GM19351 (cell line): ENCODE measurements at regions not wholly inside any gene's neighbourhood (a gene's known extent, or its start where the extent isn't known, plus 50 kb on each side); places are given as distances from the start of the nearest gene placed in this dataset.
"Not testable (repeated sequence)": the region's sequence is repeated elsewhere in the genome, so short reads cannot be mapped to it uniquely, and the experiment has no call there.

Experiments
- ATAC-seq: cut with Tn5 transposase; IDR thresholded peaks from one replicate; pipeline ENCODE4 v1.9.1; 2021; ENCODE audit warnings: mild to moderate bottlenecking, moderate library complexity; ENCODE audit not compliant: unreplicated experiment

DNA sequence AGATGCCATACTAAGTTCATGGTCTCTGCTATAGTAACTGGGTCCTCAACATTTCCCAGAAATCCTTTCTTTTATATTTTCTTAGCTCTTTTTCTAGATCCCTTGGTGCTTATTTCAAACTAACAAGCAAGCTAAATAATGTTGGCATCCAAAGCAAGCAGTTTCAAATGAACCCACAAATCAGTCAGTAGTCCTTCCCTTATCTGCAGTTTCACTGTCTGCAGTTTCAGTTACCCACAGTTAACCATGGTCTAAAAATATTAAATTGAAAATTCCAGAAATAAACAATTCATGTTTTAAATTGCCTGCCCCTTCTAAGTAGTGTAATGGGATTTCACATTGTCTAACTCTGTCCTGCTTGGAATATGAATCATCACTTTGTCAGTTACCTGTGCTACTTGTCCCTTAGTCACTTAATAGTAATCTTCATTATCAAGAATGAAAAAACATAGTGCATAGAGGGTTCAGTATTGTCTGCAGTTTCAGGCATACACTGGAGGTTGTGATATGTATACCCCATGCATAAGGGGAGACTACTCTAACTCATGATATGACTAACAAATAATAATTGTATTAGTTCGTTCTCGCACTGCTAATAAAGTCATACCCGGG, 633.7 kb downstream of the MECOM start:
- ATAC-seq, result no peak

- ATAC-seq, result no peak
Observed at GRCh38 chr3:169028716-169029115, 634.8 kb downstream of the MECOM start.

- ATAC-seq, result no peak
Observed at GRCh38 chr3:169026543-169027182, 636.8 kb downstream of the MECOM start.

DNA sequence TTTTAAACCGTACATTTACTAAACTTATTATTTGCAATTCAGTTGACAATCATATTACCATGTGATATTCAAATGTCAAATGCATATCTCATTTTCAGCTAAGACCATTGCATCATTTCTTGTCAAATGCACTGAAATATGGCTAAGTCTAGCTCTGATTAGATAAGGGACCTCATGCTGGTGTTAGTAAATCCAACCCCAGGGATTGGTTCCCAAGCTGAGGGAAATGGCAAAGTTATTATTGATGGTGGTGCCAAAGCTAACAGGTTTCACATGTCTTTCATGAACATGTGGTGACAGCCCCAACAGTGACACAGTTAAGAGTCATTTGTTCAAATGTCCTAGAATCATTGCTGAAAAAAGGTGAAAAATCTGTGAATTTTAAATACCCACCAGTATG, 641.1 kb downstream of the MECOM start:
- ATAC-seq, result no peak

DNA sequence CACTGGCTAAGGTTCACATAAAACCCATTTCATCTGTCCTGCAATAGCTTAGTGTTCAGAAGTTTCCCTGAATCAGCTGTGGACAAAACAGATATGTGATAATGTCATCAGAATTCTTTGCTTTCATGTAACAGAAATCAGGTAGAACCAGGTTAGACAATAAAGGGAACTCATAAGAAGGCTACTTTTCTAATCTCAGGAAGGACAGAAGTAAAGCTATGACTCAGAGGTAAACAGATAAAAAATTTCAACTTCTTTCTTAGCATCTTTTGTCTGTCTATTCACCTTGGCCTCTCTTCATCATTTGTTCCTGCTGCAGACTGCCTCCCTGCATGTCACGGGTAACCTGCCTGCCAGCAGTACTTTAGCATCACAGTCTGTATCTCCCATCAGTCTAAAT, 643.1 kb downstream of the MECOM start:
- ATAC-seq, result no peak

DNA sequence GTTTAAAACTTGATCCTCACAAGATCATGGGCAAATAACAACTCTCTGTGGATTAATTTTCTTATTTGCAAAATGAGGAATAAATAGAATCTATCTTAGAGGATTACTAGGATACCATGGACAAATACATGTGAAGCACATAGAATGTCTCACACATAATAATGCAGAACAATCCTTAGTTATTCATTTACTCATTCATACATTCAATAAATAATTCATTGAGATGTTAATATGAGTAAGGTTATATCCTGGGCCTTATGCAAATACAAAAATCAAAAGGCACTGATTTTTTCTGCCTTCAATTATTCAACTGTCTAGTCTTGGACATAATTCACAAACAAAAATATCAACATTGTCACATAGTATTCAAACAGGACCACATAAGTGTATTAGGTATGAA, 654.1 kb downstream of the MECOM start:
- ATAC-seq, result no peak

DNA sequence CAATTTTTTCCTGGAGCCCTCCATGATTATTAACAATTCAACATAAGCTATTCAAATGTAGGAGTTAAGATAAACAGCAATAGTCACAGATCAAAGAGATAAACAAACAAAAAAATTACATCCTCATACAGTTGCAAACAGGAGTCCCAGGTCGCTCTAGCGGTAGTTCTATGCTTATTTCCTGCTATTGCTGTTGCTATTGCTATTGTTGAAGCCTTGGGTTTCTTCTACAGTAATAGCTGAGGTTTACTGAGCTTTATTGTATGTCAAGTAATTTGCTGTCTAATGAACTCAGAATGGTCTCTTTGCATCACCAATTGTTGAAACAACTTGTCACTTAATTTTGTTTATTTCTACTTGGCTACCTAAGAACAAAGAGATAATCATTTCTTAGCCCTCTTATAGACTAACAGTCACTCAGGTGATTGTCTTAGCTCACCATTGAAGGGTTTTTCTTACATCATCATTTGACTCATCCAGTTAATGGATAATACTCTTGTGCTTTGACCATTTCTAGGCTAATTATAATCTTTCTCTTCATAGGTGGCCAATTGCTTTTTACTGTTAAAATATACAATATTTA, 654.6 kb downstream of the MECOM start:
- ATAC-seq, result no peak

DNA sequence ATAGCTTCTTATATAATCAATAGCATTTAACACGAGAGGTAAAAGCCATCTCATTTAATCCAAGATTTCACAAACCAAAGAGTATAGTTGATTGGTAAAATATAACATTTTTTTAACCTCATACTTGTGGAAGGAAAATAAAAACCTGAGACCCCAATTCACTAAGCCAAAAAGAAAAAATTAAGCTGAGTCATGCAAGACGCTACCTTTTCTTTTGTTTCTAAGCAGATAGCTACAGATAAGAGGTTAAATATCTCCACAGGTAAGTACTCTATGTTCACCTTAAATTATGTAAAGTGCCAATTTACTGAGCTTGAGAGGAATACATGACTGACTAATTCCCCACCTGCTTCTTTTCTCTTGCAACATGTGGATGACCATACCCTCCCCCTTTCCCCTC, 656.4 kb downstream of the MECOM start:
- no peak for ATAC-seq

DNA sequence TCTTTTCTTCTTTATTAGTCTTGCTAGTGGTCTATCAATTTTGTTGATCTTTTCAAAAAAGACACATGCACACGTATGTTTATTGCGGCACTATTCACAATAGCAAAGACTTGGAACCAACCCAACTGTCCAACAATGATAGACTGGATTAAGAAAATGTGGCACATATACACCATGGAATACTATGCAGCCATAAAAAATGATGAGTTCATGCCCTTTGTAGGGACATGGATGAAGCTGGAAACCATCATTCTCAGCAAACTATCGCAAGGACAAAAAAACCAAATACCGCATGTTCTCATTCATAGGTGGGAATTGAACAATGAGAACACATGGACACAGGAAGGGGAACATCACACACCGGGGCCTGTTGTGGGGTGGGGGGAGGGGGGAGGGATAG, 657.1 kb downstream of the MECOM start:
- not testable (repeated sequence) for ATAC-seq

DNA sequence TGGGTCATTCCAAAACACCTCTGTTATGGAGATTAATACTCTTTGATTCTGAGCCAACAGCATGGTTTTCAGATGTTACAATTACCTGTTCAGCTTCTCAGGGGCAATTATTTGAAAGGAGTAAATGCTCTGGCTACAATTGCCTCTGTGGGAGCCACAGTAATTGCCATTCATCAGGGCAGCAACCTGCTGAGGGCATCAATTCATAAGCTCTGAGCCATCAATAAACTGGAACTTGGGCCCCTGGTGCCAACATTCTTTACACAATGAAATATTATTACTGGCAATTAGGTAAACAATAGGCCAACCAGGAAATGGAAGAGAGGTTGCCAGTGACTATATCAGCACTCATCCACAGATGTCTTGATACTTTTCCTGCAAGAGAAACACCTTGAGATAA, 660.8 kb downstream of the MECOM start:
- ATAC-seq, result no peak

- no peak for ATAC-seq
Observed at GRCh38 chr3:168998792-168999191, 664.7 kb downstream of the MECOM start.

- ATAC-seq, result no peak
Observed at GRCh38 chr3:168997488-168997887, 666.0 kb downstream of the MECOM start.

GRCh38 chr3:168996622-168997021, 666.9 kb downstream of the MECOM start:
- ATAC-seq, result no peak

DNA sequence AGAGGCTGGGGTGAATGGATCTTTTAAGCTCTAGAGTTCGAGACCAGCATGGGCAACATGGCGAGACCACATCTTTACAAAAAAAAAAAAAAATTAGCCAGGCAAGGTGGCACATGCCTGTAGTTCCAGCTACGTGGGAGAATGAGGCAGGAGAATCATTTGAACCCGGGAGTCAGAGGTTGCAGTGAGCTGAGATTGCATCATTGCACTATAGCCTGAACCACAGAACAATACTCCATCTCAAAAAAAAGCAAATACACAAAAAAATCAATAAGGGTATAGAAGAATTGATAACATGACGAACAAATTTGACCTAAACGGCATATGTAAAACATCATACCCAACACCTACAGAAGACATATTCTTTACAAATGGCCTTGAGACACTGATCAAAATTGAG, 668.4 kb downstream of the MECOM start:
- no peak for ATAC-seq

DNA sequence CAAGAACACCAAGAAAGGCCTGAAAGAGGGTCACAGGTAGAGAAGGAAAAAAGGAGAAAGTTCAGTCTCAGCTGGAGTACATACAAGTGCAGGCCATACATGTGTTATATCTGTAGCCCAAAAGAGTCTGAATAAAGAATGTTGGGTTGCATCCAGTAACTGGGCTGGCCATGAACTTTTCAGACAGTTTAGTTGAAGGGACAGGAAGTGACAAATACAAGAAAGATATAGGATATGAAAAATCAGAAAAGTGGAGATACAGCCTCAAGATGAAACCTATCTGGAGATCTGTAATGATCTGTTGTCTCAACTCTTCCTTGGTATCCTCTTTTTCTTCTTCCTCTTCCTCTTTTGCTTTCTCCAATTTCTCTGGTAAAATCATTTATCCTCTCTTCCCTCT, 671.7 kb downstream of the MECOM start:
- ATAC-seq, result no peak

GRCh38 chr3:168990621-168991020, 672.9 kb downstream of the MECOM start:
- ATAC-seq, result no peak

DNA sequence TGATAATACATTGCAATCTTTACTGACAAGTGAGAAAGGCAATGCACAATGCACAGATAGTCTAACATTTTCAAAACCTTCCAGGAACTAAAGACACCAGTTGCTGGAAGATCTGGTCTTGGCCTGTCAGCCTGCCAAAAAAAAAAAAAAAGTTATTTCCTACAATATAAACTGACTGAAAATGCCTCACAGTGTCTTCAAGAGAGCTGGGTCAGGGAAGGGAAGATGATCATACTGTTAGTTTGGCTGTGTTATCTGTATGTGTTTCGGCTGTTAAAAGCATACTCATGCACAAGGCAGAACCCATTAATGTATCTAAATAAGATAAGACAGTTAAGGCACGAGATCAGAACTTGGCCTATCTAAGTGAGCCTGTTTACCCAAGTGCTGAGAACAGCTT, 673.4 kb downstream of the MECOM start:
- ATAC-seq, result no peak

DNA sequence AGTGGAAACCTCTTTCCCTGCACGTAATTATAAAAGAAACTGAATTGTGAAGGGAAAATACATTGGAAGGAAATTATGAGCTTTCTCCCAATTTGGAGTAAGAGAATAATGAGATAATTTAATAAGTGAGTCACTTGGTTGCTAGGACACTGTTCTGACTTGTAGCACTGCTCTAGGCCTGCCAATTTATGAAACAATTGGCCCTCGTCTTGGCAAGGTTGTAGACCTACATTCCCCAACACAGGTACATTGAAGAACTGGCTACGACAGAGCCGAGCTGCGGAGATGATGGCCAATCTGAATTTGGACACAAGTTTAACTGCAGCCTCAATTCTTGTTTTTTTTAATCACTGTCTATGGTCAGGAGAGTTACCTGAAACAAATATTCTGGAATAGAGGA, 674.1 kb downstream of the MECOM start:
- no peak for ATAC-seq

DNA sequence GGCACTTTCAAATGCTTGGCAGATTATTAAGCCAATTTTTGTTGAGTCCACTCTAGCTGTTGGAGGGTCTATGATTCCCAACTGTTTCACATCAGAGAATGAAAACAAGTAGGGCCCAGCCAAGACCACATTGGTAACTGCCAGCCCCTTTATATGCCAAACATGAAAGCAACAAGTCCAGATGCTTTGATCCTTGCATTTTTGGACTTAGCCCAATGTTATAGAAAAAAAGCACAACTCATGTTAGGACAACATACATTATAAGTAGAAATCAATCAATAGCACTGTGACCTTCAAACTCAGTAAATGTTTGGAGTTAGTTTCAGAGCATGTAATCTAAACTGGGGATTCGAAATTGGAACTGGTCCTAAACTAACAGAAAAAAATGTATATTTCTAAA, 674.7 kb downstream of the MECOM start:
- ATAC-seq, result no peak

- no peak for ATAC-seq
Observed at GRCh38 chr3:168984872-168985271, 678.6 kb downstream of the MECOM start.

- no peak for ATAC-seq
Observed at GRCh38 chr3:168983046-168983445, 680.5 kb downstream of the MECOM start.

DNA sequence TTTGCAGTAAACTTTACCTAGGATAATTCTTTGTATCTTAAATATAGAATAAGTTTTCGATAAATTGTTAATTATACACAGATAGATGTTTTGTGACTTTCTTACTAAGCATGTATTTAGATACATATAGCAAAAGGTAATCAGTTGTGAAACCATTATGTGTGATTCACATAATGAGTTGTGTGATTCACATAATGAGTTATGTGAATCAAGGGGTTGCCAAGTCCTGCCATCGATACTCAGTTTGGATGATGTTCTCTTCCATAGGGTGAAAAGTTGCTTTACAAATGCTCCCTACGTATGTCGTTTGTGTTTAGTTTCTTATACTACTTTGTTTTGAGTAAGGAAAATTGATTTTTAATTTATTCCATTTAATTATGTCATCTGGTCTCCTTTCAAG, 682.1 kb downstream of the MECOM start:
- no peak for ATAC-seq
